Stimulated activated CD4-positive, alpha-beta T cell treated with anti-CD3 and anti-CD28 coated beads, Interleukin-4, amount 100 ng/mL, for 24 hours (primary cell): ENCODE measurements at regions not wholly inside any gene's neighbourhood (a gene's known extent, or its start where the extent isn't known, plus 50 kb on each side); places are given as distances from the start of the nearest gene placed in this dataset.
"Not testable (repeated sequence)": the region's sequence is repeated elsewhere in the genome, so short reads cannot be mapped to it uniquely, and the experiment has no call there.

Experiments
- DNase-seq: peaks from one replicate; pipeline ENCODE4 v3.0.0-alpha.2; 2020

DNA sequence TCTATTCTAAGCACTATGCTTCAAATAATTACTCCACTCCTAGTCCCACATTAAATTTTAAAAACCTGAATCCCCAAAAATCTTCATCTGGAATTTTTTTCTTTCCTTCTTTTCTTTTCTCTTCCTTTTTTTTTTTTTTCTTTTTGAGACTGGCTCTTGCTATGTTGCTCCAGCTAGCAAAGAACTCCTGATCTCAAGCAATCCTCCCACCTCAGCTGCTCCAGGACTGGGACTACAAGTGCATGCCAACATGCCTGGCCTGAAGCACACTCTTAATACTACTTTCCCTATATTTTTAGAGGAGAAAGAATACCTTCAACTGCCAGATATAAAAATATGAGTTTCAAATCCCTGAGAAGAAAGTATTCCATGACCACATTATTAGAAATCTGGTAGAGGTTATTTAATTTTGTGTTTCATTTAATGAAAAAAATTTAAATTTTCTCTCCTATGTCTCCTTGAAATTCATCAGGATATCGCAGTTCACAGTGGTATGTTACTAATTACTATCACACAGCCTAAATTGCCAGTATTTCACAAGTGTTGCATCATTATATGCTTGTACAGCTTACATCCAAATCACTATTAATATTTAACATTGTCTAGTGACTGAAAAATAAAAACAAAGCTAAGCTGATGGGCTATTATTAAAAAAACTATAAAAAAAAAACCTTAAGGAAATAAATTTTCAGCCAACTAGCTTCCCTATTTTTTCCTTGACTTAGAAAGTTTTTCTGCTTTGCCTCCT is 227.8 kb downstream of the NAF1 start:
- DNase-seq: no peak

DNA sequence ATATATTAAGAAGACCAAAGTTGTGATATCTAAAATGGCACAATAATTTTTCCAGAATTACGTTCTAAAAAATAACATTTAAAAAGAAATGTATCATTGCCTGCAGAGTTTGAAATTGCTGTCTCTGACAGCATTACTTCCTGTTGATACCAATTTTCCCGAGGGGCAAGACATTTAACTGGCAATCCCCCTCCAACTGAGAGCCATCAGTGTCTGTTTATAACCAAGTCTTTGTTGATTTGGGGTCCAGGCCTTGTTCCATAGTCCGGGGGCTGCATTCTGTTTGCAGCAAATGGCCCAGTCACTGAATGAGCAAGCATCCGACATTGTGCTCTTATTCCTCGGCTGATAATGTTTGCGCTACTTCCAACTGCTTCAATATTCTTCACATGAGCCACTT is 231.5 kb downstream of the NAF1 start:
- DNase-seq: no peak

DNA sequence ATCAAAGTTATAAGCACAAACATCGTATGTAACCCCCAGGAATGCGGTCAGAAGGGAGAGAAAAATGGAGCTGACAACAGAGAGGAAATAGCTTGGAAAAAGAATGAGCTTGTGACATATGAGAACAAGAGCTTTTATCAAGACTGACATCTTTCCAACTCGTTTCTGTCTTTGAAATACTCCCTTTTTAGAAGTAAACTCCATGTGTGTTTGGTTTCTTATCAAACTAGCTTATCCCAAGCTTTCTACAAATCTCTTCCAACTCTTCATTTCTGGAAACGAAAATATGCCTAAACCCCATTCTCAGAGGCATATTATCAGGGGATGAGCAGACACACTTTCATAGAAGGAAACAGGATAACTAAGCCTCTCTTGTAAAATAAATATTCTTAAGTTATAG is 235.4 kb downstream of the NAF1 start:
- no peak for DNase-seq

DNA sequence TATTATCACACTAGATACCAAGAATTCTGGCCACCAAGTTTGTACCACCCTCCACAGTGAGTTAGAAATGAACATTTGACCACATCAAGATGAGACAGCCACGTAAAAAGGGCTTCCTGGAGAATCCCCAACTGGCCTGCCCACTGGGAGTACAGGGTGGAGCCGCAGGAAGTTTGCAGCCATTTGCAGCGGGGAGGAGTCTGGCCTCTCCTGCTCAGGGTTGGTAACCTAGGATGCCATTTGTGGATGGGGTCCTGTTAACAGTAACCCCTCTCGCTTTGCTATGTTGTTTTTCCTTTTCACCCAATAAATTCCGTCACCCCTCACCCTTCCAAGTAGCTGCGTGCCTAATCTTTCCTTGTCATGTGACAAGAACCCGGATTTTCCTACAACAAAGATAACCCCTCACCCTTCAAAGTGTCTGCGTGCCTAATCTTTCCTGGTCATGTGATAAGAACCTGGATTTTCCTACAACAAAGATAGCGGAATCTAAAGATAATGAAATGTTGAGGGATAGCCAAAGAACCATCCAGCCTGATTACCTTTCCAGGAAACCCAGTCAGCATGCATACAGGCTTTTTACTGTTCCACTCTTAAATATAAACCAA is 245.4 kb downstream of the NAF1 start:
- DNase-seq: no peak

DNA sequence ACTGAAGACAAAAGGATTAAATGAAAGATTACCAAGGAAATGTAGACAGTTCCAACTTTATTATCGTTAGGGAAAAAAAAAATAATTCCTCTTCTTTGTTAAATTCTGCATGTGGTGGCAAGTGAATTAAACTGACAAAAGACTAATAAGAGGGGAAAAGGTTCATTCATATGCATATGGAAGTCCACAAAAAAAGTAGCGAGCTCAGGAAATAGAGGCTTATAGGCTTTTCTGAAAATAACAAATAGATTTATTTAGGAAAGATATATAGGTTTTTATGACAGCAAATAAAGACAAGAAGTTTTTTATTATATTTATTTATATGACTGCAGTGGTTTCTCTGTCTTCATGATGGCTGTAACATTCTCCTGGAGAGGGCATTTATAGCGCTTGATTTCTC is 246.0 kb downstream of the NAF1 start:
- DNase-seq: no peak

DNA sequence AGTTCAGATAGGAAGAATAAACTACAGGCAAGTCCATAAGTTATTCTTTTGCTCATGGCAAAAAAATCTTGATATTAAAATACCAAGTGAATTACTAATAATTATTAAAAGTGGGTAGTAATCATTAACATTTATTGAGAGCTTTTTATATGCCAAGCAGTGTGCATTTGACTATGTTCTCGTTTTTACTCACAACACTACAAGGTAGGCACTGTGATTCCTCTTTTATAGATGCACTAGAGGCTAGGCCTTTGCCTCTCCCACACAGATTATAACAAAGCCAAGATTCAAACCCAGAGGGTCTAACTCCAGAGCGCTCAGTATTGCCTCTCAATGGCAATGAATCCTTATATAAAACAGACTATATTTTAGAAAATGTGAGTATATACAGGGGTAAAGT is 254.2 kb downstream of the NAF1 start:
- no peak for DNase-seq

DNA sequence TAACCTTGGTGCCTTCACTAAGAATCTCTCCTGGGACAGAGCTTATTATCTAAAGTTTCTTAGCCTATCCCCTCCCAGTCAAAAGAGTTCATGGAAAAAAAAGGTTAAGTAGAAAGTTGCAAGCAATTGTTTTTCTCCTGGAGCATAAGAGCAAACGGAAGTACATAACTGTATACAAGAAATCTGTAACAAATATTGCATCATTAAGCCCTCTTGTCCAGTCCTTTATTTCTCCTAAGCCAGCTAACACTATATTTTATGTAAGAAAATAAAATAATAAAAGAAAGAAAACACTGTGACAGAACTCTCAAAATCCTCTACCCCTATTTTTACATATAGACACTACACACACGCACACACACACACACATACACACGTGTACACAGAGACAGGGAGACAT is 255.3 kb downstream of the NAF1 start:
- DNase-seq: no peak

DNA sequence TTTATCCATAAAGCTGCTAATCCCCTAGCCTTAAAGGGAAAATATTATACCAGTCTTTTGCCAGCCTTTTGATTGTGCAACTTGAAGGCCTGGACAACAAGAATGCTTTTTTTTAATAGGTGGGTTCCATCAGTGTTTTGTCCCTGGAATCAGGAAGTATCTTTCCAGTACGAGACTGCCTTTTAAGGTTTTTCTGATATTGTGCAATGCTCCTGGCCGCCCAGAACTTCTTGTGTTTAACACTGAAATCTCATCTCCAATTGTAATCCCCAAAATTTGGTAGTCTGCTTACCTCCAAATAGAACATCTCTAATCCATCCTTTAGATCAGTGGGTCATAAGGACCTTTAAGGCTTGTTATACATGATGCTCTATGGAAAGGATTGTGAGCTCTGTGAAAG is 256.7 kb downstream of the NAF1 start:
- DNase-seq: no peak

DNA sequence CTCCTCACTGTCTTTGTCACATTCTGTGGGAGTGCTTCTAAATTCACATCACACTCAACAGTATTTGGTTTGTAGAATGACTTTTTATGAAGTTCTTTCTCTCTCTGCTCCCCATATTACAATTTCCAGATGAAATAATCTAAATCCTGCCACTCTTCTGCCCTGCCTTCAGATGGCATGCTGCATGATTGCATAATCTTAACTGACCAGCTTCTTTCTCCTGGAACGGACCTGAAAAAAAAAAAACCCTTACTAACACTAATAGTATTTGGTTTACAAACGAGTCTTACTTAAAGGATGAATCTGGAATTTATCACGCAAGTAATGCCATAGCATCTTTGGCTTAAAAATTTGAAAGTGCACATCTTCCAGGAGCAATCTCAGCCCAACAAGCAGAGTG is 272.3 kb downstream of the NAF1 start:
- no peak for DNase-seq

DNA sequence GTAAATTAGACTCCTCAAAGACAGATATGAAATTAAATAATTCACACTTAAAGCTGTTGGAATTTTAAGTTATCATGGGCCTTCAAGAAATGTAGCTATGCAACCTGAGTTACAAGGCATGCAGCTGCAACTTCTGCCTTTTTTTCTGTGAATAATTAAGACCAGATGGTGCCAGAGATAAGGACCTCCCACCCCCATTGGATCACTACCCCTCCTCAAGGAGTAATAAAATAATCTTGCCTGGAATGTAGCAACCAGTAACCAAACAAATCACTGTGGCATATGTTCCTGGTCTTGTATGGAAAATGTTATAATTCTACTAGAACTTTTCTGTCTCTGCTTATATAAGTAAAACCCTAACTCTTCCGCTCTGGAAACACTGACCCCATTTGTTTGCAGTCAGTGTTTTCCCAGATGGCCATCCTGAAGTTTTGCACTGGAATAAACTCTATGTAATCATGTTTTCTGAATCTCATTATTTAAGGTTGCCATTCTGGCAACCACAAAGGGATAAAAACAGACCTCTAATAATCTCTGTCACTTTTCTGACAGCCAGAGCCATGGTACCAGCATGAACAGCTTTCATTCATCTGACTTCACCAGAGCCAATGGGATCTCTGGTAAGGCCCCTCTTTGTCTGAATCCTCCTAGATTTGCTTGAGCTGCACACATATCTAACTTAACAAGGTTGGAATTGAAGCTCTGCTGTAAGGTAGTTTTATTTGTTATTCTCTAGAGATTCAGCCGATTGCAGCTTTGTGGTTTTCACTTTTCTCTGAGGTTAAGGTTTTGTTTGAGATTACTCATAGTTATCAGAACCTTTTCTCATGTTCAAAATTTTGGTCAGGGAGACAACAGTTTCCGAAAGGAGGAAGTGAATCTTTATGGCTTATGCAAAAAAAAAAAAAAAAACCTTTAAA is 274.6 kb downstream of the NAF1 start:
- DNase-seq: no peak

DNA sequence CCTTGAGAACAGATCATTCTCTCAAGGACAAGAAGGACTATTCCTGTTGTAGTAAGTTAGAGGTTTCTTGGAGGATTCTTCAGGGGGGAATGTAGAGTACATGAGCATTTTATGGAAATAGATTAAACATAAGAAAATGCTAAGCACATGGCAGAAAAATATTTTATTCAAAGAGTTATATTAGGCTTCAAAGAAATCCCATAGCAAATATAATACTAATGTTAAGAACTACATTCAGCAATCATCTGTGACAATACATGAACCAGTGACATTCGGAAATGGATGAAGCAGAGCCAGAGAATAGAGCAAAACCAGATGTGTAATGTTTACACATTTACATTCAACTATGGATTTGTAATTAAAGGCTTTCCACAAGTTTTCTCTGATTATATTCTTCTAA is 288.6 kb downstream of the NAF1 start:
- DNase-seq: no peak

DNA sequence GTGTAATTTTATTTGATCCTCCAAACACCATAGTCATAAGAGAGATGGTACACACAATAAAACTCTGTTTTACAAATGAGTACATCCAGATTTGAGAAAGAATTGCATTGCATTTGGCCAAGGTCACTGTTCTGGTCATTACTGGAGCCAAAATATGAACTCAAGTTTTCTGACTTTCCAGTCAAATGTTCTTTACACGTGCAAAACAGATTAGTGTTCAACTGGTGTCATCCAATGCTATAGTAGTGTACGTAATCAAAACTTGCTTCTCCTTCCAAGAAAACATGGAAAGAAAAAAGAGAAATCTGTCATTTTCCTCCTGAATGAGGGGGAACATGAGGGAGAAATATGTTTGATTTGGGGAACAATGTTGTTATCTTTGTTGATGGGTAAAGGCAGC is 291.9 kb downstream of the NAF1 start:
- no peak for DNase-seq

DNA sequence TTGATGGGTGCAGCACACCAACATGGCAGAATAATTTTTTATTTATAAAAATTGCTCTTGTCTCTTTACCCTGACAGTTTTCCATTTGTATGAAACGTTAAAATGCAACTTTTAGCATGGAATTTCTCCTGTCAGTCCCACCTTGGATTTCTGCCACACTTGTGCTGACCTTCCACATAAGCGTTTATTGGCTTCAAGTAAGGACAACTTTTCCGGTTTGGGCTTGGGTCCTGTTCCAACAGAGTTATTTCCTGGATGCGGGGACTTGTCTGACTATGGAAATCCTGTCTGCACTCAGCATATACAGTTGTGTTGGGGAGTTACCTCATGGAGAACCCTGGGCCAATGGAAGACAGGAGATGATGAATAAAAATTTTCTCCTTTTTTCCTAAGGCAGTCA is 294.7 kb downstream of the NAF1 start:
- no peak for DNase-seq

DNA sequence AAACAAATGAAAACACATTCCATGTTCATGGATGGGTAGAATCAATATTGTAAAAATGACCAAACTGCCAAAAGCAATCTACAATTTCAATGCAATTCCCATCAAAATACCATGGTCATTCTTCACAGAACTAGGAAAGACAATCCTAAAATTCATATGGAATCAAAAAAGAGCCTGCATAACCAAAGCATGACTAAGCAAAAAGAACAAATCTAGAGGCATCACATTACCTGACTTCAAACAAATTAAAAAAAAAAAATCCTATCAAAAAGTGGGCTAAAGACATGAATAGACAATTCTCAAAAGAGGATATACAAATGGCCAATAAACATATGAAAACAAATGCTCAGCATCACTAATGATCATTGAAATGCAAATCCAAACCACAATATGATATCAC is 297.5 kb downstream of the NAF1 start:
- no peak for DNase-seq

DNA sequence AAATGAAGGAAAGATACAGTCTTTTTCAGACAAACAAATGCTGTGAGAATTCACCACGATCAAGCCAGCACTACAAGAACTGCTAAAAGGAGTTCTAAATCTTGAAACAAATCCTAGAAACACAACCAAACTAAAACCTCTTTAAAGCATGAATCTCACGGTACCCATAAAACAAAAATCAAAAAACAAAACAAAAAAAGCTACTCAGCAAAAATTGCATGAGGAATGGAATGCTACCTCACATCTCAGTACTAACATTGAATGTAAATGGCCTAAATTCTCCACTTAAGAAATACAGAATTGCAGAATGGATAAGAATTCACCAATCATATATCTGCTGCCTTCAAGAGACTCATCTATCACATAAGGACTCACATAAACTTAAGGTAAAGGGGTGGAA is 300.1 kb downstream of the NAF1 start:
- DNase-seq: no peak

DNA sequence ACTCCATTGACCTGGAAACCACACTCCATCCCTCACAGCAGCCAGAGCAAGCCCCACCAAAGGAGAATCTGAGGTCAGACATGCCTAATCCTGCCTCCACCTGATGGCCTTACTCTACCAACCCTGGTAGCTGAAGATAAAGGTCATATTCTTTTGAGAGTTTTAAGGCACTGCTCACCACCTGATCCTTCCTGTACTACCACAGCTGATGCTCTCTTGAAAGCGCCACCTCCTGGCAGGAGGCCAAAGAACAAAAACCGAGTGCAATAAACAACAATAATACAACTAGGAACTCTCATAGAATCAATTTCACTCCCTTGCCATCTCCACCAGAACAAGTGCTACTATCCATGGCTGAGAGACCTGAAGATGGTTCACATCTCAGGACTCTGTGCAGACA is 301.6 kb downstream of the NAF1 start:
- no peak for DNase-seq

DNA sequence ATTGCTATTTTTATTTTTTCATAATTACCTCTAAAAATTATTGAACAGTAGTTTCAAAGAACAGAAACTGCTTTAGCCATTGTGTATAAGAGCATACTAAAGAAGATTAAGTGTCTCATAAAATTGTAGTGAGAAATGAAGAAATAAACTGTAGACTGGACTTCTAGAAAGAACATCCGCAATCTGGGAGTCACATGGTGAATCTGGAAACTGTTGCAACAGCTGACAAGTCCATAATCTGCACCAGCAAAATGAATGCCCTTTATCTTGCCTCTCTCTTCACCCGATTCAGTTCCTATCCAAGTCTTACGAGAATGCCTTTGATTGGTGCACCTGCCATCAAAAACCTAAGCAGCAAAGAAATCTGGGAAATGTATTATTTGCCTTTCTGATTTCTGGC is 312.9 kb downstream of the NAF1 start:
- no peak for DNase-seq

DNA sequence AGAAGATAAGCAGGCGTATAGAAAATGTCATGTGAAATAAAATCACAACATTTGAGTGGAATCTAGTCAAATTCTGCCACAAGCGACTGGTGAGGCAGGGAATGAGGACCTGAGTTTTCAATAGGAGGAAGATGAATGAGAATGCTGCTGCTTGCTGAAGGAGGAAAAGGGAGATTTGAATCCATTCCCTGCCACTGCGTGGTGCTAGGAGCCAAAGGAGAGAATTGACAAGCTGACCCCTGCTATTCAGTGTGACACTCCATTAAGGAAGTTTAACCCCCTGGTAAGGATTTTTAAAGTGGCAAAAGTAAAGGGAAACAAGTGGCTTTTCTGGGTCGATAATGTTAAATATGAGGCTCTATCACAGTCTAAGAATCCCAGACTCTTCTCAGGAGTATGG is 314.0 kb downstream of the NAF1 start:
- DNase-seq: no peak

DNA sequence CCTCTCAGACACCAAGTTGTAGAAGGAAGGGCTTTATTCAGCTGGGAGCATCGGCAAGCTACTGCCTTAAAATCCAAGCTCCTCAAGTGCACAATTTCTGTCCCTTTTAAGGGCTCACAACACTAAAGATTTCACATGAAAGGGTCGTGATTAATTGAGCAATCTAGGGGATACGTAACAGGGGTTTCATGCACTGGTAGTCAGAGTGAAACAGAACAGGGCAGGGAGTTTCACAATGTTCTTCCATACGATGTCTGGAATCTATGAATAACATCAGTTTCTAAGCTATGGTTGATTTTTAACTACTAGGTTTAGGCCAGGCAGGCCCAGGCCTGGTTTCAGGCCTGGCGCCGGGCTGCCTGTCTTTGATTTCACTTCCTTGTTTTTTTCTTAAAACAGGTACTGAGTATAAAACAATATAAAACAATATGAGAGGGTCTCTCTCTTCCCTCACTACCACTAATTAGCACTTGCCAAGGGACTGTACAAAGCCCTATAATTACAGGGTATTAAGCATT is 315.4 kb downstream of the NAF1 start:
- DNase-seq: not testable (repeated sequence)

DNA sequence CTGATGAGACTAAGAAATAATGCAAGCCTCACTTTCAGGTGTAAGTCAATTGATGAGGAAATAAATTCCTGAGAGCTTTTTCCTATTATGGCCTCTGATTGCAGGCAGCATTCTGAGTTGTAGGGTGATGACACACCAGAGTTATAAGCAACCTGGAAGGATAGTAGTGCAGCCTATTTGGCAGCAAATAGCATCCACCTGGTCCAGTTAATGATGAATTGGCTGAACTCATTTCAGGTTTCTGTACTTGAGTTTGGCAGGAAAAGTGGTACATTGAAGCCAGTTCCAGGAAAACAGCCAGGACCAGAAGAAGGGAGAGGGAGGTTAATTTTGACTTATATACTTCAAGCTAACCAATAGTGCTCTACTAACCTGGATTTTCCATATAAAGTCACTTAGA is 316.8 kb downstream of the NAF1 start:
- no peak for DNase-seq

DNA sequence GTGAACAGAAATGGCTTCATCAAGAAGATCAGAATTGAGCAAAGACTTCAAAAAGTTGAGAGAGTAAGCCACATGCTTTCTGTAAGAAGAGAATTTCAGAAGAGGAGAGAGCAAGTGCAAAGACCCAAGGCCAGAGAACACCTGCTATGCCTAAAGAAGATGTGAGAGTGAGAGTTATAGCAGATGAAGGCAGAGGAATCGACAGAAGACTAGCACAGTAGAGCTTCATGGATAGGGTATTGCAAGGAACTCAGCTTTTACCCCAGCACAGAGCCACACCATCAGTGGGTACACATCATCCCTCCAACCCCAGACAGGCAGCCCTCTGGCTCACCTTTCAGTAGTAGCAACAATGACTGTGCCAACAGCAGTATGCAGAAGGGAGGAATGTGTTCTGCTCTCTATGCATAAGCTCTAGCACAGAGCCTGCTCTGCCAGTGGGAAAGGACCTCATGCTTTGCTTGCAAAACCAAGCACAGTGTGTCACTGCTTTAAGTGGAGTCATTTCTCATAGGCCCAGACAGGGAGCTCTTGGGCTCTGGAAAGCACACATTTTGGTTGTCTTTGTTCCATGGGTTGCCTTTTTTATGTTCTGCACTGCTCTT is 318.6 kb downstream of the NAF1 start:
- DNase-seq: no peak

DNA sequence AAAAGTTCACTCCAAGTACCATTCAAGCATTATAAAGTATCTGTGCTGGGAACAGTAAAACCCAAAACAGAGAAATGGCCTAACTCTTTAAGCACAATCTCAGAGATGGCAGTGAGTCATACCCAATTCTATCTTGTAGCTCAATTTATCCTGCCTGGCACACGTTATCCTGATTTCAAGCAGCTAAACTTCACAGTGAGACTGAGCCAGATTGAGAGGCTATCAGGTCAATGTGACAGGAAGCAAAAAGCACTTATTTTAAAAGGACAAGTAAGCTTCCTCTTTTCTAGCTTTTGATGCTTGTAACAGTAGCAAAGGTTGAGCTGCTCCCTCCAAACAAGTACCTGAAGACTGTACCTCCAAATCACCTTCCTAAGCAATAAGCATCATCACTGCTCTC is 324.9 kb downstream of the NAF1 start:
- DNase-seq: no peak

DNA sequence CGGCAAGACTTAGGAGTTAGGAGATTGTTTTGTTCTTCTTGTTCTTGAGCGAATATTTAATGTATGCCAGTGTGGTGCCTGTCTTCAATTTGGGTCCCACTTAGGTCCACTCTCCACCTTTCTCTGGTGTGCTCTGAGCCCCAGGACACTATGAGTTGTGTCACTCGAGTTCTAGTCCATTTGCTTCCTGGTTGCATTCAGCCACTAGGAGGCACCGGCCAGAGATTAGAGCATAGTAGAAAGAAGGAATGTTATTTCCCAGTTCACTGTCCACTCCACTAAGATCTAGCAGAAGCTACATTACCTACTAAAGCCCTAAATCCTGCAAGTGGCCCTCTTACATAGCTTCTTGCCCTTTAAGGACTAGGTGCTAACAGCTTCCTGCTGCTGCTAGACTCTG is 326.9 kb downstream of the NAF1 start:
- no peak for DNase-seq
